ENCODE measurements at regions not wholly inside any gene's neighbourhood (a gene's known extent, or its start where the extent isn't known, plus 50 kb on each side); places are given as distances from the start of the nearest gene placed in this dataset.

DNA sequence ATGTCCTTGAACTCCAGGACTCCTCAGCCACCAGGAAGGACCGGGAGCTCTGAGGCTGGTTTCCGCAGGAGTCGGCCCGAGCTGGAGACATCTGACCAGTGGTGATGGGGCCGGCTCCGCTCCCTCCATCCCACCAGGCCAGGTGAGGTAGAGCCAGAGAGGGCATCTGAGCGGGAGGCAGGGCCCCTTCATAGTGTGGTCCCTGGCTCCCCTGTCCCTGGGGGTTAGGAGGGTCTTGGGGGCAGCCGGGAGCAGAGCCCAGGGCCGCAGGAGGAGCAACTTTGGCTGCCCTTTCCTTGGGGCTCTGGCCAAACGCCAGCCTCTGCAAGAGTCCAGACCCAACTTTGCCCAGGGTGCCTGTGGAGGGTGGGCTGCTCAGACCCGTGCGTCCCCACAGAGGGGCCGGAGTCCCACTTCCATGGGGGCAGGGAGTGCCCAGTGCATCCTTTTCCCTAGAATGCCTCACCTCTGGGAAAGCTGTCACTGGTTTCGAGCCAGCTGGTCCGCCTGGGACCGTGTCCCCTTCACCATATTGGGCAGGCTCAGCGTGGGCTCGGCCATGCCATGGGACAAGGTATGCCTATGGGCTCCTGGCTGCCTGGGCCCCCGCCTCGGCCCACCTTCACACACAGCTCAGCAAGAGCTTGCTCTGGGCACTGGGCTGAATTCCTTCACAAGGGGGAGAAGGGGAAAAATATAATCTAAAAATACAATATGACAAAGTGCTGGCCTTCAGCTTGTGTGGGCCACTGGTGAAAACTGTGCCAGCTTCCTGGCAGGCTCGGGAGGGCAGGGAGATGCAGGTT is 148.6 kb downstream of the TWIST2 start:
- TF ChIP-seq, protein P1, sequence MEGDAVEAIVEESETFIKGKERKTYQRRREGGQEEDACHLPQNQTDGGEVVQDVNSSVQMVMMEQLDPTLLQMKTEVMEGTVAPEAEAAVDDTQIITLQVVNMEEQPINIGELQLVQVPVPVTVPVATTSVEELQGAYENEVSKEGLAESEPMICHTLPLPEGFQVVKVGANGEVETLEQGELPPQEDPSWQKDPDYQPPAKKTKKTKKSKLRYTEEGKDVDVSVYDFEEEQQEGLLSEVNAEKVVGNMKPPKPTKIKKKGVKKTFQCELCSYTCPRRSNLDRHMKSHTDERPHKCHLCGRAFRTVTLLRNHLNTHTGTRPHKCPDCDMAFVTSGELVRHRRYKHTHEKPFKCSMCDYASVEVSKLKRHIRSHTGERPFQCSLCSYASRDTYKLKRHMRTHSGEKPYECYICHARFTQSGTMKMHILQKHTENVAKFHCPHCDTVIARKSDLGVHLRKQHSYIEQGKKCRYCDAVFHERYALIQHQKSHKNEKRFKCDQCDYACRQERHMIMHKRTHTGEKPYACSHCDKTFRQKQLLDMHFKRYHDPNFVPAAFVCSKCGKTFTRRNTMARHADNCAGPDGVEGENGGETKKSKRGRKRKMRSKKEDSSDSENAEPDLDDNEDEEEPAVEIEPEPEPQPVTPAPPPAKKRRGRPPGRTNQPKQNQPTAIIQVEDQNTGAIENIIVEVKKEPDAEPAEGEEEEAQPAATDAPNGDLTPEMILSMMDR (IDR thresholded peaks at IDR 0.05) = no peak
- TF ChIP-seq ZFX (IDR thresholded peaks at IDR 0.05; ENCODE audit: borderline replicate concordance) = no peak

All from 22Rv1 (cell line).